ENCODE measurements at regions not wholly inside any gene's neighbourhood (a gene's known extent, or its start where the extent isn't known, plus 50 kb on each side); places are given as distances from the start of the nearest gene placed in this dataset.

GRCh38 chr2:129797489-129798300 lies 181.8 kb upstream of the RAB6C start:
- no peaks in the 10 kb centered on the region for H3K36me3 ChIP-seq (ENCODE audit: control insufficient read depth, insufficient read depth, low read length)
- no peaks in the 10 kb centered on the region for H3K79me2 ChIP-seq (ENCODE audit: control insufficient read depth, insufficient read depth, low read length)
- DNase-seq (ENCODE audit: low read depth in 2 of 2), result no peak
- H3K27ac ChIP-seq (ENCODE audit: insufficient read depth, low read length), result no peak overlapping the region
- H3K9ac ChIP-seq (ENCODE audit: insufficient read depth, low read length), result no peak overlapping the region
- no peak for TF ChIP-seq EZH2 (IDR thresholded peaks at IDR 0.05; ENCODE audit: low read length, missing control alignments)
- no peak for TF ChIP-seq CTCF (conservative IDR thresholded peaks at IDR 0.05 in 1 of 2, IDR thresholded peaks at IDR 0.05 in 1 of 2; ENCODE audit: low read depth in 1 of 2, low read length in 2 of 2)
- no peaks in the 10 kb centered on the region for H3K27me3 ChIP-seq (ENCODE audit: control insufficient read depth, insufficient read depth, low read length)
- no peaks in the 10 kb centered on the region for H3K4me1 ChIP-seq (ENCODE audit: control insufficient read depth, extremely low read depth, insufficient read depth, low read length)
- no peak overlapping the region for H3K4me3 ChIP-seq (replicated peaks in 1 of 4; ENCODE audit: control extremely low read depth in 1 of 4, insufficient read depth in 1 of 4, low read depth in 3 of 4, low read length in 4 of 4)
- no peaks in the 10 kb centered on the region for H4K20me1 ChIP-seq (ENCODE audit: control insufficient read depth, extremely low read depth, insufficient read depth, low read length)
- H2AFZ ChIP-seq (ENCODE audit: low read length), result no peak overlapping the region
- H3K4me2 ChIP-seq (ENCODE audit: extremely low read depth, insufficient read depth, low read length), result no peak overlapping the region
- no peaks in the 10 kb centered on the region for H3K9me3 ChIP-seq (ENCODE audit: control insufficient read depth, insufficient read depth, low read depth, low read length)

- H3K36me3 ChIP-seq (ENCODE audit: control insufficient read depth, insufficient read depth, low read length), result no peaks in the 10 kb centered on the region
- no peak for DNase-seq (ENCODE audit: low read depth in 2 of 2)
- H3K27me3 ChIP-seq (ENCODE audit: control insufficient read depth, insufficient read depth, low read length), result no peaks in the 10 kb centered on the region
- no peak overlapping the region for H2AFZ ChIP-seq (ENCODE audit: low read length)
- no peaks in the 10 kb centered on the region for H3K9me3 ChIP-seq (ENCODE audit: control insufficient read depth, insufficient read depth, low read depth, low read length)
- no peak overlapping the region for H3K4me3 ChIP-seq (replicated peaks in 1 of 4; ENCODE audit: control extremely low read depth in 1 of 4, insufficient read depth in 1 of 4, low read depth in 3 of 4, low read length in 4 of 4)
- H4K20me1 ChIP-seq (ENCODE audit: control insufficient read depth, extremely low read depth, insufficient read depth, low read length), result no peaks in the 10 kb centered on the region
- H3K4me2 ChIP-seq (ENCODE audit: extremely low read depth, insufficient read depth, low read length), result no peak overlapping the region
- no peak overlapping the region for H3K27ac ChIP-seq (ENCODE audit: insufficient read depth, low read length)
- H3K4me1 ChIP-seq (ENCODE audit: control insufficient read depth, extremely low read depth, insufficient read depth, low read length), result no peaks in the 10 kb centered on the region
- no peaks in the 10 kb centered on the region for H3K79me2 ChIP-seq (ENCODE audit: control insufficient read depth, insufficient read depth, low read length)
- H3K9ac ChIP-seq (ENCODE audit: insufficient read depth, low read length), result no peak overlapping the region
- no peak for TF ChIP-seq CTCF (conservative IDR thresholded peaks at IDR 0.05 in 1 of 2, IDR thresholded peaks at IDR 0.05 in 1 of 2; ENCODE audit: low read depth in 1 of 2, low read length in 2 of 2)
- no peak for TF ChIP-seq EZH2 (IDR thresholded peaks at IDR 0.05; ENCODE audit: low read length, missing control alignments)
These were observed 181.2 kb upstream of the RAB6C start for GRCh38 chr2:129798301-129798581.

DNA sequence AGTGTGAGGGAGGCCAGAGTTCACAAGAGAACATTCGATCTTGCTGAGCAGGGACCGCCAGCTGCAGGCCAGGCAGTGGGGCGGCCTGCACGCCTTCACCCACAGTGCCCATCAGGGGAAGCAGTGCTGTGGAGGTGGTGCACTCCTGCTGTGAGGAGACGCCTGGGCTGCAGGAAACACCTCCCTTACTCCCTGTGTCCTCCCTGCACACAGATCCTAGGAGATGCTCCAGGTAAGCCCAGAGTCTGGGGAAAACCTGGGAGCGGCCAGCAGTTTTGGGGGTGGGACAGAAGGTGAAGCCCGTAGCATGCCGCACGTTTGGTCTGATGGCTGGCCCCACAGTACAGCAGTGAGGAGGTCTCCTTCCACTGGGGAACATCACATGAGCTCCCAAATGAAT lies 180.8 kb upstream of the RAB6C start:
- Histone ChIP-seq H4K20me1 (ENCODE audit: control insufficient read depth, extremely low read depth, insufficient read depth, low read length) (no peaks in the 10 kb centered on the region), H3K36me3 (ENCODE audit: control insufficient read depth, insufficient read depth, low read length) (no peaks in the 10 kb centered on the region), H2AFZ (ENCODE audit: low read length) (no peak overlapping the region), H3K27ac (ENCODE audit: insufficient read depth, low read length) (no peak overlapping the region), H3K9ac (ENCODE audit: insufficient read depth, low read length) (no peak overlapping the region), H3K79me2 (ENCODE audit: control insufficient read depth, insufficient read depth, low read length) (no peaks in the 10 kb centered on the region), H3K4me1 (ENCODE audit: control insufficient read depth, extremely low read depth, insufficient read depth, low read length) (no peaks in the 10 kb centered on the region), H3K4me3 (replicated peaks in 1 of 4; ENCODE audit: control extremely low read depth in 1 of 4, insufficient read depth in 1 of 4, low read depth in 3 of 4, low read length in 4 of 4) (no peak overlapping the region), H3K9me3 (ENCODE audit: control insufficient read depth, insufficient read depth, low read depth, low read length) (no peaks in the 10 kb centered on the region), H3K4me2 (ENCODE audit: extremely low read depth, insufficient read depth, low read length) (no peak overlapping the region), H3K27me3 (ENCODE audit: control insufficient read depth, insufficient read depth, low read length) (no peaks in the 10 kb centered on the region)
- TF ChIP-seq CTCF (conservative IDR thresholded peaks at IDR 0.05 in 1 of 2, IDR thresholded peaks at IDR 0.05 in 1 of 2; ENCODE audit: low read depth in 1 of 2, low read length in 2 of 2) (no peak), EZH2 (IDR thresholded peaks at IDR 0.05; ENCODE audit: low read length, missing control alignments) (no peak)
- DNase-seq (ENCODE audit: low read depth in 2 of 2), result no peak
